WTC11 (cell line): ENCODE measurements at regions not wholly inside any gene's neighbourhood (a gene's known extent, or its start where the extent isn't known, plus 50 kb on each side); places are given as distances from the start of the nearest gene placed in this dataset.

Experiments
- ATAC-seq: fragments of 200-7000 bp; cut with Tn5 transposase; 2 replicates; pipeline ENCODE4 v1.10.0; 2021; ENCODE audit warnings: mild to moderate bottlenecking, moderate library complexity
- CTCF ChIA-PET: fragments of 300-600 bp; sonication (Branson Sonifier 250); formaldehyde crosslinking; loops from one replicate; lab custom pipeline; 2021; ENCODE audit warnings: antibody characterized with exemption; lab: Charles Lee
- POLR2A ChIA-PET: fragments of 350-600 bp; sonication (Branson Sonifier 250); formaldehyde crosslinking; loops from one replicate; lab custom pipeline; 2021; ENCODE audit warnings: antibody characterized with exemption; lab: Charles Lee
- DNase-seq: peaks from one replicate; pipeline ENCODE4 v3.0.0; 2021; ENCODE audit warnings: low spot score
- H3K27ac Mint-ChIP-seq: 2 replicates; pipeline ENCODE4 v1.8.0; 2021; ENCODE audit warnings: mixed read lengths
- H3K27me3 Mint-ChIP-seq: 2 replicates; pipeline ENCODE4 v1.8.0; 2021; ENCODE audit warnings: low read depth, mild to moderate bottlenecking, moderate library complexity, mixed read lengths
- H3K36me3 Mint-ChIP-seq: 2 replicates; pipeline ENCODE4 v1.8.0; 2021; ENCODE audit warnings: mixed read lengths
- H3K4me1 Mint-ChIP-seq: 2 replicates; pipeline ENCODE4 v1.8.0; 2022; ENCODE audit warnings: mixed read lengths
- H3K4me3 Mint-ChIP-seq: 2 replicates; pipeline ENCODE4 v1.8.0; 2021; ENCODE audit warnings: mild to moderate bottlenecking, moderate library complexity, mixed read lengths
- H3K9me3 Mint-ChIP-seq: 2 replicates; pipeline ENCODE4 v1.8.0; 2021; ENCODE audit warnings: mixed read lengths
- AR ChIP-seq: fragments of 250-450 bp; sonication (Bioruptor Pico); IDR thresholded peaks from 2 replicates; pipeline ENCODE4 v1.9.0; 2021; ENCODE audit warnings: mild to moderate bottlenecking
- ATF6 ChIP-seq: sonication (generic); formaldehyde crosslinking; IDR thresholded peaks from 2 replicates; pipeline ENCODE4 v1.8.1; 2023; ENCODE audit warnings: mild to moderate bottlenecking, missing genetic modification reagents
- CBFB ChIP-seq: sonication (generic); formaldehyde crosslinking; IDR thresholded peaks from 2 replicates; pipeline ENCODE4 v1.8.1; 2022; ENCODE audit warnings: mild to moderate bottlenecking, low read depth, missing genetic modification reagents
- CDX4 ChIP-seq: fragments of 250-450 bp; sonication (Bioruptor Pico); IDR thresholded peaks from 2 replicates; pipeline ENCODE4 v1.9.0; 2021; ENCODE audit warnings: moderate library complexity, mild to moderate bottlenecking, inconsistent platforms, borderline replicate concordance
- ELF4 ChIP-seq: sonication (generic); formaldehyde crosslinking; IDR thresholded peaks from 2 replicates; pipeline ENCODE4 v1.8.1; 2022; ENCODE audit warnings: low read depth, mild to moderate bottlenecking, moderate library complexity, missing genetic modification reagents
- JAZF1 ChIP-seq: fragments of 250-450 bp; sonication (Bioruptor Pico); IDR thresholded peaks from 2 replicates; pipeline ENCODE4 v1.9.0; 2021; ENCODE audit warnings: moderate library complexity, mild to moderate bottlenecking, inconsistent platforms
- KAT7 ChIP-seq: sonication (generic); formaldehyde crosslinking; IDR thresholded peaks from 2 replicates; pipeline ENCODE4 v1.8.1; 2023; ENCODE audit warnings: missing genetic modification reagents, mild to moderate bottlenecking, borderline replicate concordance
- MLX ChIP-seq: sonication (generic); formaldehyde crosslinking; IDR thresholded peaks from 2 replicates; pipeline ENCODE4 v1.8.1; 2023; ENCODE audit warnings: mild to moderate bottlenecking, missing genetic modification reagents, moderate library complexity
- NFE2L1 ChIP-seq: sonication (generic); formaldehyde crosslinking; IDR thresholded peaks from 2 replicates; pipeline ENCODE4 v1.8.1; 2023; ENCODE audit warnings: missing genetic modification reagents
- NR3C1 ChIP-seq: sonication (generic); formaldehyde crosslinking; conservative IDR thresholded peaks from 2 replicates; pipeline ENCODE4 v1.8.1; 2023; ENCODE audit warnings: low read depth, mild to moderate bottlenecking, missing genetic modification reagents
- SMAD3 ChIP-seq: sonication (generic); formaldehyde crosslinking; IDR thresholded peaks from 2 replicates; pipeline ENCODE4 v1.8.0; 2022; ENCODE audit warnings: missing genetic modification reagents, mild to moderate bottlenecking, borderline replicate concordance
- TEAD4 ChIP-seq: sonication (generic); formaldehyde crosslinking; IDR thresholded peaks from 2 replicates; pipeline ENCODE4 v1.8.0; 2022; ENCODE audit warnings: mild to moderate bottlenecking, missing genetic modification reagents
- TP53 ChIP-seq: sonication (generic); formaldehyde crosslinking; IDR thresholded peaks from 2 replicates; pipeline ENCODE4 v1.8.1; 2023; ENCODE audit warnings: mild to moderate bottlenecking, missing genetic modification reagents
- ZBTB43 ChIP-seq: sonication (generic); formaldehyde crosslinking; IDR thresholded peaks from 2 replicates; pipeline ENCODE4 v1.8.1; 2023; ENCODE audit warnings: mild to moderate bottlenecking, missing genetic modification reagents
- ZNF138 ChIP-seq: sonication (generic); formaldehyde crosslinking; conservative IDR thresholded peaks from 2 replicates; pipeline ENCODE4 v1.8.1; 2022; ENCODE audit warnings: mild to moderate bottlenecking, moderate library complexity, missing genetic modification reagents
- ZNF232 ChIP-seq: sonication (generic); formaldehyde crosslinking; IDR thresholded peaks from 2 replicates; pipeline ENCODE4 v1.8.0; 2022; ENCODE audit warnings: mild to moderate bottlenecking, missing genetic modification reagents
- ZNF263 ChIP-seq: sonication (generic); formaldehyde crosslinking; IDR thresholded peaks from 2 replicates; pipeline ENCODE4 v1.8.1; 2022; ENCODE audit warnings: low read depth, mild to moderate bottlenecking, moderate library complexity, missing genetic modification reagents
- ZNF281 ChIP-seq: sonication (generic); formaldehyde crosslinking; IDR thresholded peaks from 2 replicates; pipeline ENCODE4 v1.8.0; 2023; ENCODE audit warnings: mild to moderate bottlenecking, missing genetic modification reagents
- ZNF396 ChIP-seq: fragments of 250-450 bp; sonication (Bioruptor Pico); IDR thresholded peaks from 2 replicates; pipeline ENCODE4 v1.8.0; 2021; ENCODE audit warnings: mild to moderate bottlenecking, moderate library complexity, borderline replicate concordance
- ZNF425 ChIP-seq: fragments of 250-450 bp; sonication (Bioruptor Pico); conservative IDR thresholded peaks from 2 replicates; pipeline ENCODE4 v1.9.0; 2021; ENCODE audit warnings: mild to moderate bottlenecking

- Mint-ChIP-seq H3K36me3 (peaks cover 35% of the 10 kb centered on the region), H3K4me1 (no peaks in the 10 kb centered on the region), H3K4me3 (no peak overlapping the region), H3K27ac (no peak overlapping the region), H3K9me3 (peaks cover 31% of the 10 kb centered on the region), H3K27me3 (0 out of 2 replicates have a peak, but pooled peaks cover 4% of the 10 kb centered on the region)
- ATAC-seq = no peak
- ChIA-PET CTCF (no interaction called here), POLR2A (no interaction called here)
- DNase-seq = no peak
- TF ChIP-seq ZNF281 (CRISPR knock-in tag) (no peak), ZNF425 (CRISPR knock-in tag) (no peak), SMAD3 (CRISPR knock-in tag) (no peak), TEAD4 (no peak), MLX (no peak), TP53 (CRISPR knock-in tag) (no peak), CDX4 (CRISPR knock-in tag) (no peak), ZNF232 (no peak), ZNF263 (CRISPR knock-in tag) (no peak), KAT7 (CRISPR knock-in tag) (no peak), ELF4 (no peak), ZBTB43 (no peak), NFE2L1 (CRISPR knock-in tag) (no peak), ZNF396 (CRISPR knock-in tag) (no peak), ZNF138 (CRISPR knock-in tag) (no peak), ATF6 (CRISPR knock-in tag) (no peak), CBFB (CRISPR knock-in tag) (no peak), JAZF1 (CRISPR knock-in tag) (no peak), AR (CRISPR knock-in tag) (no peak), NR3C1 (no peak)
Measured at GRCh38 chr11:34812905-34813576, 103.1 kb downstream of the APIP start.
